ENCODE measurements at regions not wholly inside any gene's neighbourhood (a gene's known extent, or its start where the extent isn't known, plus 50 kb on each side); places are given as distances from the start of the nearest gene placed in this dataset.
"Not testable (repeated sequence)": the region's sequence is repeated elsewhere in the genome, so short reads cannot be mapped to it uniquely, and the experiment has no call there.

- DNase-seq, result not testable (repeated sequence)
Observed at GRCh38 chr12:9304540-9304939, 96.3 kb upstream of the PZP start.

- DNase-seq, result not testable (repeated sequence)
Observed at GRCh38 chr12:9295872-9296271, 87.7 kb upstream of the PZP start.

GRCh38 chr12:9294072-9294620 lies 86.0 kb upstream of the PZP start:
- not testable (repeated sequence) for DNase-seq

GRCh38 chr12:9293391-9293790 lies 85.2 kb upstream of the PZP start:
- not testable (repeated sequence) for DNase-seq

- not testable (repeated sequence) for DNase-seq
Observed at GRCh38 chr12:9289984-9290383, 81.8 kb upstream of the PZP start.

- not testable (repeated sequence) for DNase-seq
Observed at GRCh38 chr12:9284724-9285123, 76.5 kb upstream of the PZP start.

GRCh38 chr12:9284197-9284596 lies 76.0 kb upstream of the PZP start:
- DNase-seq, result not testable (repeated sequence)

GRCh38 chr12:9283346-9284095 lies 75.3 kb upstream of the PZP start:
- DNase-seq, result peak; percentile 87

GRCh38 chr12:9276990-9277389 lies 68.8 kb upstream of the PZP start:
- DNase-seq, result no peak

- DNase-seq, result no peak
Observed at GRCh38 chr12:9273276-9273675, 65.1 kb upstream of the PZP start.

- no peak for DNase-seq
Observed at GRCh38 chr12:9271875-9272274, 63.7 kb upstream of the PZP start.

GRCh38 chr12:9264546-9264945 lies 56.4 kb upstream of the PZP start:
- DNase-seq, result no peak

GRCh38 chr12:9260931-9261330 lies 52.7 kb upstream of the PZP start:
- no peak for DNase-seq

- DNase-seq, result no peak
Observed at GRCh38 chr12:9258676-9259075, 50.5 kb upstream of the PZP start.
